H1 (cell line): ENCODE measurements at regions not wholly inside any gene's neighbourhood (a gene's known extent, or its start where the extent isn't known, plus 50 kb on each side); places are given as distances from the start of the nearest gene placed in this dataset.

ENCODE experiments used
- ASH2L ChIP-seq: fragments of 200-600, 300-600 bp; sonication (generic); IDR thresholded peaks from one replicate; pipeline ENCODE4 v1.7.1; 2017; ENCODE audit warnings: low read length
- ATF3 ChIP-seq: IDR thresholded peaks from 2 replicates; pipeline ENCODE4 v1.6.1; 2011; ENCODE audit warnings: low read depth, mild to moderate bottlenecking, low read length; ENCODE audit not compliant: insufficient read depth
- CHD7 ChIP-seq: fragments of 300-600 bp; sonication (generic); IDR thresholded peaks from 2 replicates; pipeline ENCODE4 v1.7.1; 2012; ENCODE audit warnings: low read length, moderate library complexity, mild to moderate bottlenecking, inconsistent platforms; ENCODE audit not compliant: insufficient replicate concordance
- CTBP2 ChIP-seq: IDR thresholded peaks from 2 replicates; pipeline ENCODE4 v1.7.0; 2011; ENCODE audit warnings: borderline replicate concordance, mild to moderate bottlenecking, moderate library complexity, mixed read lengths, low read length; ENCODE audit not compliant: insufficient read depth, insufficient read length
- KDM4A ChIP-seq: IDR thresholded peaks from one replicate; pipeline ENCODE4 v1.7.1; 2012; ENCODE audit warnings: low read depth, mild to moderate bottlenecking, moderate library complexity, low read length, inconsistent platforms; ENCODE audit not compliant: severe bottlenecking
- NANOG ChIP-seq: IDR thresholded peaks from 2 replicates; pipeline ENCODE4 v1.6.1; 2011; ENCODE audit warnings: low read length, low read depth, mild to moderate bottlenecking, inconsistent platforms; ENCODE audit not compliant: insufficient read depth, poor library complexity, severe bottlenecking
- NRF1 ChIP-seq: IDR thresholded peaks from 2 replicates; pipeline ENCODE4 v1.6.1; 2011; ENCODE audit warnings: mild to moderate bottlenecking, low read depth, low read length, improper control_type of control experiment
- POU5F1 ChIP-seq: IDR thresholded peaks from 2 replicates; pipeline ENCODE4 v1.6.1; 2011; ENCODE audit warnings: low read depth, mild to moderate bottlenecking, low read length, moderate library complexity
- RXRA ChIP-seq: IDR thresholded peaks from 2 replicates; pipeline ENCODE4 v1.6.1; 2011; ENCODE audit warnings: low read depth, mild to moderate bottlenecking, low read length, moderate library complexity; ENCODE audit not compliant: insufficient read depth
- SAP30 ChIP-seq: fragments of 300-600 bp; sonication (generic); IDR thresholded peaks from 2 replicates; pipeline ENCODE4 v1.7.1; 2012; ENCODE audit warnings: low read length, moderate library complexity, mild to moderate bottlenecking, inconsistent platforms; ENCODE audit not compliant: insufficient read depth, insufficient replicate concordance
- TAF7 ChIP-seq: optimal IDR thresholded peaks from 2 replicates; pipeline ENCODE3; 2011; ENCODE audit warnings: low read depth, mild to moderate bottlenecking, inconsistent platforms, low read length, moderate library complexity, borderline replicate concordance

- TF ChIP-seq CHD7 (no peak), ATF3 (no peak), POU5F1 (no peak), NRF1 (no peak), SAP30 (no peak), KDM4A (no peak), ASH2L (no peak), NANOG (no peak), CTBP2 (no peak), TAF7 (no peak), RXRA (no peak)
These were observed 63.8 kb upstream of the PABPC3 start (continued) for GRCh38 chr13:25032160-25032559.
